ENCODE measurements at regions not wholly inside any gene's neighbourhood (a gene's known extent, or its start where the extent isn't known, plus 50 kb on each side); places are given as distances from the start of the nearest gene placed in this dataset.
"Not testable (repeated sequence)": the region's sequence is repeated elsewhere in the genome, so short reads cannot be mapped to it uniquely, and the experiment has no call there.

- 90% methylated on average over 11 of the region's 11 CpGs for WGBS, 2 donors
- not testable (repeated sequence) for H3K27ac ChIP-seq; H3K9me3 ChIP-seq; H3K4me3 ChIP-seq; ATAC-seq (ENCODE audit: low FRiP score in 2 of 2); H3K27me3 ChIP-seq; DNase-seq; H3K36me3 ChIP-seq
- peaks cover 0 to 11% (median 4%) of the 10 kb centered on the region in 4 donors for H3K4me1 ChIP-seq
These were observed 71.5 kb downstream of the WSB1 start for GRCh38 chr17:27365329-27365945.

- H3K27me3 ChIP-seq = no peaks in the 10 kb centered on the region
- no peak overlapping the region for H3K4me3 ChIP-seq
- ATAC-seq (ENCODE audit: low FRiP score in 2 of 2) (no peak), DNase-seq (no peak)
- no peak for TF ChIP-seq EP300 (IDR thresholded peaks at IDR 0.05)
- no peak for TF ChIP-seq POLR2AphosphoS5 (IDR thresholded peaks at IDR 0.05)
- TF ChIP-seq CTCF (IDR thresholded peaks at IDR 0.05) = no peak
- no peak for TF ChIP-seq POLR2A (IDR thresholded peaks at IDR 0.05)
- 84 to 87% methylated on average over 5 of the region's 5 CpGs for WGBS, 2 donors
- peaks cover 0 to 3% (median 0%) of the 10 kb centered on the region in 4 donors for H3K9me3 ChIP-seq
- peaks cover 0 to 11% (median 4%) of the 10 kb centered on the region in 4 donors for H3K4me1 ChIP-seq
- no peak overlapping the region for H3K27ac ChIP-seq
- no peaks in the 10 kb centered on the region for H3K36me3 ChIP-seq
These were observed 72.5 kb downstream of the WSB1 start for GRCh38 chr17:27366437-27366836.

- 68 to 76% methylated on average over 13 to 17 of the region's 17 CpGs for WGBS, 2 donors
- H3K9me3 ChIP-seq = peaks cover 0 to 3% (median 0%) of the 10 kb centered on the region in 4 donors
- DNase-seq (no peak), ATAC-seq (ENCODE audit: low FRiP score in 2 of 2) (peak in 1 of 2 donors; percentile 28)
- no peaks in the 10 kb centered on the region for H3K36me3 ChIP-seq
- peaks cover 0 to 11% (median 4%) of the 10 kb centered on the region in 4 donors for H3K4me1 ChIP-seq
- TF ChIP-seq EP300 (IDR thresholded peaks at IDR 0.05) (no peak), POLR2A (IDR thresholded peaks at IDR 0.05) (no peak), CTCF (IDR thresholded peaks at IDR 0.05) (no peak), POLR2AphosphoS5 (IDR thresholded peaks at IDR 0.05) (no peak)
- H3K27me3 ChIP-seq = no peaks in the 10 kb centered on the region
- H3K4me3 ChIP-seq = no peak overlapping the region
- no peak overlapping the region for H3K27ac ChIP-seq
These were observed 73.4 kb downstream of the WSB1 start for GRCh38 chr17:27367121-27367981.

GRCh38 chr17:27368151-27368795, 74.4 kb downstream of the WSB1 start:
- no peak overlapping the region for H3K27ac ChIP-seq
- H3K4me1 ChIP-seq = peaks cover 0 to 10% (median 4%) of the 10 kb centered on the region in 4 donors
- ATAC-seq (ENCODE audit: low FRiP score in 2 of 2) (no peak), DNase-seq (no peak)
- TF ChIP-seq EP300 (IDR thresholded peaks at IDR 0.05) (no peak), CTCF (IDR thresholded peaks at IDR 0.05) (no peak), POLR2AphosphoS5 (IDR thresholded peaks at IDR 0.05) (no peak)
- no peaks in the 10 kb centered on the region for H3K36me3 ChIP-seq
- H3K4me3 ChIP-seq = no peak overlapping the region
- 81 to 83% methylated on average over 4 of the region's 4 CpGs for WGBS, 2 donors
- peaks cover 0 to 3% (median 0%) of the 10 kb centered on the region in 4 donors for H3K9me3 ChIP-seq
- no peaks in the 10 kb centered on the region for H3K27me3 ChIP-seq

- H3K27ac ChIP-seq = no peak overlapping the region
- ATAC-seq (ENCODE audit: low FRiP score in 2 of 2) (no peak), DNase-seq (no peak)
- H3K4me3 ChIP-seq = no peak overlapping the region
- H3K27me3 ChIP-seq = no peaks in the 10 kb centered on the region
- H3K36me3 ChIP-seq = no peaks in the 10 kb centered on the region
- TF ChIP-seq POLR2AphosphoS5 (IDR thresholded peaks at IDR 0.05) (no peak), CTCF (IDR thresholded peaks at IDR 0.05) (no peak), EP300 (IDR thresholded peaks at IDR 0.05) (no peak), POLR2A (IDR thresholded peaks at IDR 0.05) (no peak)
- H3K9me3 ChIP-seq = peaks cover 0 to 3% (median 1%) of the 10 kb centered on the region in 4 donors
- H3K4me1 ChIP-seq = peaks cover 0 to 3% (median under 1%) of the 10 kb centered on the region in 4 donors
- 78 to 83% methylated on average over 4 of the region's 4 CpGs for WGBS, 2 donors
These were observed 75.1 kb downstream of the WSB1 start for GRCh38 chr17:27368980-27369379.
